GM12874 (cell line): ENCODE measurements at regions not wholly inside any gene's neighbourhood (a gene's known extent, or its start where the extent isn't known, plus 50 kb on each side); places are given as distances from the start of the nearest gene placed in this dataset.

Experiments used
- CTCF ChIP-seq: IDR thresholded peaks from 2 replicates; pipeline ENCODE4 v1.5.1; 2011; ENCODE audit warnings: low read depth, mild to moderate bottlenecking, control low read depth, low read length, moderate library complexity; ENCODE audit not compliant: insufficient read depth

GRCh38 chr18:75546964-75547363 lies 119.5 kb upstream of the SMIM21 start:
- TF ChIP-seq CTCF, result peak; percentile 37

DNA sequence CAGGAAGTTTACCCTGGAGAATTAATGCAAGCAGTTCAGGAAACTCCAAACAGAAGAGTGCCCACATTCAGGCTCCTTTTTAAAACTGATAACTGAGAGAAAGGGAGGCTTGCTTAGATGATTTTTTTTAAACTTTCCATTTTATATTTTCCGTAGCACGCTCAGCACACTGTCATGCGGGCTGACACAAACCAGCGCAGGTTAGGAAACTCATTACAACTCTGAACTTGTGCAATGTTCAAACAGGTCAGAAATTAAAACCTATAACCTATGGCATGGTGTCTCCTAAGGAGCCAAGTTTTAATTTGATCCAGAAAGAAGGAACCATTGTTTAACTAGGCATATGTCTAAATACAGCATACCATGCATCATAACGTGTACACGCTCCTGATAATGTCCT lies 117.7 kb upstream of the SMIM21 start:
- no peak for TF ChIP-seq CTCF

GRCh38 chr18:75544496-75544895 lies 117.0 kb upstream of the SMIM21 start:
- no peak for TF ChIP-seq CTCF

DNA sequence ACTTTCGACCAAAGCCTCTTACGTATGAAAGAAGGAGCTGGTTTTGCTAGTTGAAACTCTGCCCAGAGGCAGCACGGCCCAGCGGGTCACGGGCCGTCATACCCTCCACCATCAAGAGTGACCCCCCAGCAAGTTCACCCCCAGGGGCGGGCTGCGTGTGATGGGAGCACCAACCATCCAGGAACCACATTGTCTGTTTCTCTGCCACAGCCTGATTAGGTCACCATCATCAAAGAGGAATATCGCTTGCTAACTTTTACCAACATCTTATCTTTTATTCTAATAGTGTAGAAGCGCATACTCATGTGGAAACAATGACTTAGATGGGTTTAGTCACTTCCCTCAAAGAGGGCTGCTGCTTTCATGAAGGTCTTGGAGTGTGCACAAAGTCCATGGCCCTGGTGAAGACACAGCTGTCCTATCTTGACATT lies 116.6 kb upstream of the SMIM21 start:
- no peak for TF ChIP-seq CTCF

GRCh38 chr18:75538727-75539126 lies 111.2 kb upstream of the SMIM21 start:
- TF ChIP-seq CTCF, result no peak

GRCh38 chr18:75533950-75534349 lies 106.4 kb upstream of the SMIM21 start:
- no peak for TF ChIP-seq CTCF

GRCh38 chr18:75533209-75533608 lies 105.7 kb upstream of the SMIM21 start:
- no peak for TF ChIP-seq CTCF
